ENCODE measurements at regions not wholly inside any gene's neighbourhood (a gene's known extent, or its start where the extent isn't known, plus 50 kb on each side); places are given as distances from the start of the nearest gene placed in this dataset.

DNA sequence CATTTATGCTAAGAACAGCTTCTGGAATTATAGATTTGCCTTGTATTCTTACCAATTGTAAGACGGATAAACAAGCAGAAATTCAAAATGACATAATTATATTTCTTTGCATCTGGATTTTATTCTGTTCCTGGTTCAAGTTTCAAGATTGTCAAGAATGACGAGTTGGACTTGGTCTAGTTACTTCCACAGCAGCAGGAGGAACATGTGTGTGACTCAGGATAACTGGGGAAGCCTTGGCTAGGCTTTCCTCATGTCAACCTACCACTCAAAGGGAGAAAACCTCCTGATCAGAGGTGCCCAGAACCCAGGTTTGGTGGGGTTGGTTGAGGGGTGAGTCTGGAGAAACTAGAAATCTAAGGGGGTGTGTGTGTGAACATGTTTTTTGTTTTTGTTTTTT lies 259.7 kb downstream of the SOX2 start (continued):
- TF ChIP-seq, protein P1, sequence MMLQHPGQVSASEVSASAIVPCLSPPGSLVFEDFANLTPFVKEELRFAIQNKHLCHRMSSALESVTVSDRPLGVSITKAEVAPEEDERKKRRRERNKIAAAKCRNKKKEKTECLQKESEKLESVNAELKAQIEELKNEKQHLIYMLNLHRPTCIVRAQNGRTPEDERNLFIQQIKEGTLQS (IDR thresholded peaks at IDR 0.05): no peak
- TF ChIP-seq HNF4G (IDR thresholded peaks at IDR 0.05) (no peak), FOXA2 (IDR thresholded peaks at IDR 0.05) (no peak), SP1 (IDR thresholded peaks at IDR 0.05) (no peak), TAF1 (conservative IDR thresholded peaks at IDR 0.05) (no peak)

DNA sequence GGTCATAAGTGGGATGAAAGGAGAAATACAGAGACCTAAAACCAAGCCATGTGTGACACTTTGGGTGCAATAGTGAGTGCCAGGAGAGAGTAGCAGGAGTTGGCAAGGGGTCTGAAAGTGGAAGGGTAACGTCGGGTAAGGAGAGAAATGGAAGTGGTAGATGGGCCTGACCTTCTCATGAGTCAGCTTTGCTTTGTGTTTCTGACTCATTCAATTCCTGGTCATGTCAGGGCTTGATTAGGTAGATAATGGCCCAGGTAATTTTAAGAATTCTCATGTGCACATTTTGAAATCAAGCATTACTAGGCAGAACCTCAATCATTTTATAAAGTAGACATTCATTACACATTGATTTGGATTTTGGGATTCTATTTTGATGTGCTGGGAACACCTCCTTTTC lies 262.5 kb downstream of the SOX2 start:
- 91% methylated on average over 2 of the region's 2 CpGs for WGBS
- no peak for DNase-seq (ENCODE audit: low spot score)
- H3K4me3 ChIP-seq (ENCODE audit: low read depth in 1 of 3, low read length in 3 of 3): no peak overlapping the region
- H3K4me1 ChIP-seq (ENCODE audit: control insufficient read depth in 4 of 4, insufficient read depth in 4 of 4, low read length in 3 of 4): no peaks in the 10 kb centered on the region
- H3K36me3 ChIP-seq (ENCODE audit: control insufficient read depth in 4 of 4, insufficient read depth in 3 of 4, low read depth in 1 of 4, low read length in 3 of 4): no peaks in the 10 kb centered on the region
- TF ChIP-seq HNF4A (conservative IDR thresholded peaks at IDR 0.05): no peak
- no peak for TF ChIP-seq TAF1 (conservative IDR thresholded peaks at IDR 0.05)
- no peak for TF ChIP-seq FOXA2 (IDR thresholded peaks at IDR 0.05)
- TF ChIP-seq RAD21 (IDR thresholded peaks at IDR 0.05): no peak
- TF ChIP-seq, protein P2, sequence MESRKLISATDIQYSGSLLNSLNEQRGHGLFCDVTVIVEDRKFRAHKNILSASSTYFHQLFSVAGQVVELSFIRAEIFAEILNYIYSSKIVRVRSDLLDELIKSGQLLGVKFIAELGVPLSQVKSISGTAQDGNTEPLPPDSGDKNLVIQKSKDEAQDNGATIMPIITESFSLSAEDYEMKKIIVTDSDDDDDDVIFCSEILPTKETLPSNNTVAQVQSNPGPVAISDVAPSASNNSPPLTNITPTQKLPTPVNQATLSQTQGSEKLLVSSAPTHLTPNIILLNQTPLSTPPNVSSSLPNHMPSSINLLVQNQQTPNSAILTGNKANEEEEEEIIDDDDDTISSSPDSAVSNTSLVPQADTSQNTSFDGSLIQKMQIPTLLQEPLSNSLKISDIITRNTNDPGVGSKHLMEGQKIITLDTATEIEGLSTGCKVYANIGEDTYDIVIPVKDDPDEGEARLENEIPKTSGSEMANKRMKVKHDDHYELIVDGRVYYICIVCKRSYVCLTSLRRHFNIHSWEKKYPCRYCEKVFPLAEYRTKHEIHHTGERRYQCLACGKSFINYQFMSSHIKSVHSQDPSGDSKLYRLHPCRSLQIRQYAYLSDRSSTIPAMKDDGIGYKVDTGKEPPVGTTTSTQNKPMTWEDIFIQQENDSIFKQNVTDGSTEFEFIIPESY (IDR thresholded peaks at IDR 0.05): no peak
- no peak overlapping the region for H3K9ac ChIP-seq (ENCODE audit: low read depth in 1 of 2, low read length in 2 of 2)
- no peaks in the 10 kb centered on the region for H3K27me3 ChIP-seq (ENCODE audit: control insufficient read depth in 4 of 4, insufficient read depth in 4 of 4, low read length in 3 of 4)
- no peak overlapping the region for H3K27ac ChIP-seq (ENCODE audit: low read depth in 1 of 2, low read length in 2 of 2)
- no peaks in the 10 kb centered on the region for H3K9me3 ChIP-seq (ENCODE audit: control insufficient read depth in 4 of 4, low read length in 3 of 4)

DNA sequence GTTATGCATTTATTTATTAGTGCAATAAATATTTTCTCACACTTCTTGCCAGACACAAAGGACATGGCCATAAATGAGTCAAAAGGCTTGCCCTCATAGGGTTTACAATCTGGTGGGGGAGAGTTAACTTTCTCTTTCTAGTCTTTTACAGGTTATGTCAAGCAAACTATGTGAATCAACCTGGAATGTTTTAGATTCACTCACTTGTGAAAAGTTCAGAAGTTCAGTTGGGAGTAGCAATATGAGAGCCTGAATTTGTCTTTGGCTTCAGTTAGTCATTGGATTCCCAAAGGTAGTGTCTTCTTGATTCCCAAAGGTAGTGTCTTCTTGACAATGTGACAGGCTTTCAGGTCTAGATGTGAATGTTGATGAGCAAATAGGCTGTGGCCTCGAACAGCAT lies 264.8 kb downstream of the SOX2 start:
- H3K27me3 ChIP-seq (ENCODE audit: control insufficient read depth in 4 of 4, insufficient read depth in 4 of 4, low read length in 3 of 4): no peaks in the 10 kb centered on the region
- no peak overlapping the region for H3K27ac ChIP-seq (ENCODE audit: low read depth in 1 of 2, low read length in 2 of 2)
- no peaks in the 10 kb centered on the region for H3K4me1 ChIP-seq (ENCODE audit: control insufficient read depth in 4 of 4, insufficient read depth in 4 of 4, low read length in 3 of 4)
- DNase-seq (ENCODE audit: low spot score): no peak
- WGBS: 64% methylated on average over 1 of the region's 1 CpG
- TF ChIP-seq HNF4G (IDR thresholded peaks at IDR 0.05): no peak
- TF ChIP-seq, protein P2 (IDR thresholded peaks at IDR 0.05): no peak
- no peak for TF ChIP-seq FOXA1 (IDR thresholded peaks at IDR 0.05)
- TF ChIP-seq TAF1 (conservative IDR thresholded peaks at IDR 0.05): no peak
- no peak for TF ChIP-seq SP1 (IDR thresholded peaks at IDR 0.05)
- no peak for TF ChIP-seq JUND (IDR thresholded peaks at IDR 0.05)
- TF ChIP-seq NR2F2 (IDR thresholded peaks at IDR 0.05): no peak
- no peak for TF ChIP-seq CTCF (IDR thresholded peaks at IDR 0.05; ENCODE audit: low read depth, low read length, missing input control)
- no peak for TF ChIP-seq RAD21 (IDR thresholded peaks at IDR 0.05)
- TF ChIP-seq, protein P1 (IDR thresholded peaks at IDR 0.05): no peak
- TF ChIP-seq, protein P3, sequence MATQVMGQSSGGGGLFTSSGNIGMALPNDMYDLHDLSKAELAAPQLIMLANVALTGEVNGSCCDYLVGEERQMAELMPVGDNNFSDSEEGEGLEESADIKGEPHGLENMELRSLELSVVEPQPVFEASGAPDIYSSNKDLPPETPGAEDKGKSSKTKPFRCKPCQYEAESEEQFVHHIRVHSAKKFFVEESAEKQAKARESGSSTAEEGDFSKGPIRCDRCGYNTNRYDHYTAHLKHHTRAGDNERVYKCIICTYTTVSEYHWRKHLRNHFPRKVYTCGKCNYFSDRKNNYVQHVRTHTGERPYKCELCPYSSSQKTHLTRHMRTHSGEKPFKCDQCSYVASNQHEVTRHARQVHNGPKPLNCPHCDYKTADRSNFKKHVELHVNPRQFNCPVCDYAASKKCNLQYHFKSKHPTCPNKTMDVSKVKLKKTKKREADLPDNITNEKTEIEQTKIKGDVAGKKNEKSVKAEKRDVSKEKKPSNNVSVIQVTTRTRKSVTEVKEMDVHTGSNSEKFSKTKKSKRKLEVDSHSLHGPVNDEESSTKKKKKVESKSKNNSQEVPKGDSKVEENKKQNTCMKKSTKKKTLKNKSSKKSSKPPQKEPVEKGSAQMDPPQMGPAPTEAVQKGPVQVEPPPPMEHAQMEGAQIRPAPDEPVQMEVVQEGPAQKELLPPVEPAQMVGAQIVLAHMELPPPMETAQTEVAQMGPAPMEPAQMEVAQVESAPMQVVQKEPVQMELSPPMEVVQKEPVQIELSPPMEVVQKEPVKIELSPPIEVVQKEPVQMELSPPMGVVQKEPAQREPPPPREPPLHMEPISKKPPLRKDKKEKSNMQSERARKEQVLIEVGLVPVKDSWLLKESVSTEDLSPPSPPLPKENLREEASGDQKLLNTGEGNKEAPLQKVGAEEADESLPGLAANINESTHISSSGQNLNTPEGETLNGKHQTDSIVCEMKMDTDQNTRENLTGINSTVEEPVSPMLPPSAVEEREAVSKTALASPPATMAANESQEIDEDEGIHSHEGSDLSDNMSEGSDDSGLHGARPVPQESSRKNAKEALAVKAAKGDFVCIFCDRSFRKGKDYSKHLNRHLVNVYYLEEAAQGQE (IDR thresholded peaks at IDR 0.05): no peak
- no peak for TF ChIP-seq FOXA2 (IDR thresholded peaks at IDR 0.05)
- no peak for TF ChIP-seq MAX (IDR thresholded peaks at IDR 0.05)
- no peak for TF ChIP-seq YY1 (IDR thresholded peaks at IDR 0.05)
- no peak for TF ChIP-seq EGR1 (IDR thresholded peaks at IDR 0.05; ENCODE audit: low read depth in 2 of 2)
- no peak for TF ChIP-seq GABPA (IDR thresholded peaks at IDR 0.05 in 1 of 2, conservative IDR thresholded peaks at IDR 0.05 in 1 of 2)
- TF ChIP-seq RXRA (IDR thresholded peaks at IDR 0.05): no peak
- no peak for TF ChIP-seq HNF4A (conservative IDR thresholded peaks at IDR 0.05)
- no peak overlapping the region for H3K4me3 ChIP-seq (ENCODE audit: low read depth in 1 of 3, low read length in 3 of 3)
- no peaks in the 10 kb centered on the region for H3K36me3 ChIP-seq (ENCODE audit: control insufficient read depth in 4 of 4, insufficient read depth in 3 of 4, low read depth in 1 of 4, low read length in 3 of 4)
- no peaks in the 10 kb centered on the region for H3K9me3 ChIP-seq (ENCODE audit: control insufficient read depth in 4 of 4, low read length in 3 of 4)
- H3K9ac ChIP-seq (ENCODE audit: low read depth in 1 of 2, low read length in 2 of 2): no peak overlapping the region
